ENCODE measurements at regions not wholly inside any gene's neighbourhood (a gene's known extent, or its start where the extent isn't known, plus 50 kb on each side); places are given as distances from the start of the nearest gene placed in this dataset.

DNA sequence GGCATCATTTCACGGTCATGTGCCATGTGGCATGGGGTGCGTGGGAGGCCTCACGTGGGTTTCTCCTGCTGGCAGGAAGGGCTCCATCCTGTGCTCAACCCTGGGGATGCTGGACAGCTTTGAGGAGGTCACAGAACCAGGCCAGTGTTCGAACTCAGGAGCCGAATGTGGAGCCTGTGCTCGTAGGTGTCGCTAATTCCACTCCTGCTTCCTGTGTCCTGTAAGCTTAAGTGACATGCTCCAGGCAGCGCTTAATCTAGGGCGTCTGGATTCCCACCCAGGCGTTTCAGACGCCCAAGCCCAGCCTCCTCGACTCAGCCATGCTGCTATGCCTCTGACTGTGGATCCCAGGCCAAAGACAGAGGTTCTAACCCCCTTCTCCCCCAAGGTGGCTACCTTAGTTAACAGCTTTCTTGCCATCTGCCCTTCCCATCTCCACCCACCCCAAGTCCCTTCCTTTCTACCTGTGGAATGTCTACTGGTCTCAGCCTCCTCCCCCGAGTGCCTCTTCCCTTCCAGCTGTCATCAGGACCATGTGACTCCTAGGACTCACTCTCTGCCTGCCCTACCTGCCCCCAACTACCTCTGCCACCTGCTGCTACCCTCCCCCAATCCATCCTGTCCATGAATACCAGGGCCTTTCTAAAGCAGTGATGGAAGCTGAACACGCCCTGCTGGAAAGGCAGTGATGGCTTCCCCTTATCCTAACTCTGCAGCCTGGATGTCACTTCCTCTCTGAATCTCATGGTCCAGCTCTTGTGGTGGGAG lies 255.1 kb downstream of the CDH26 start:
- TF ChIP-seq, protein P1, sequence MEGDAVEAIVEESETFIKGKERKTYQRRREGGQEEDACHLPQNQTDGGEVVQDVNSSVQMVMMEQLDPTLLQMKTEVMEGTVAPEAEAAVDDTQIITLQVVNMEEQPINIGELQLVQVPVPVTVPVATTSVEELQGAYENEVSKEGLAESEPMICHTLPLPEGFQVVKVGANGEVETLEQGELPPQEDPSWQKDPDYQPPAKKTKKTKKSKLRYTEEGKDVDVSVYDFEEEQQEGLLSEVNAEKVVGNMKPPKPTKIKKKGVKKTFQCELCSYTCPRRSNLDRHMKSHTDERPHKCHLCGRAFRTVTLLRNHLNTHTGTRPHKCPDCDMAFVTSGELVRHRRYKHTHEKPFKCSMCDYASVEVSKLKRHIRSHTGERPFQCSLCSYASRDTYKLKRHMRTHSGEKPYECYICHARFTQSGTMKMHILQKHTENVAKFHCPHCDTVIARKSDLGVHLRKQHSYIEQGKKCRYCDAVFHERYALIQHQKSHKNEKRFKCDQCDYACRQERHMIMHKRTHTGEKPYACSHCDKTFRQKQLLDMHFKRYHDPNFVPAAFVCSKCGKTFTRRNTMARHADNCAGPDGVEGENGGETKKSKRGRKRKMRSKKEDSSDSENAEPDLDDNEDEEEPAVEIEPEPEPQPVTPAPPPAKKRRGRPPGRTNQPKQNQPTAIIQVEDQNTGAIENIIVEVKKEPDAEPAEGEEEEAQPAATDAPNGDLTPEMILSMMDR (conservative IDR thresholded peaks at IDR 0.05; ENCODE audit: low read length), result no peak
- TF ChIP-seq EZH2phosphoT487 (IDR thresholded peaks at IDR 0.05; ENCODE audit: borderline replicate concordance, low read depth, low read length), result no peak

Measured in OCI-LY7 (cell line).